PC-3 (cell line): ENCODE measurements at regions not wholly inside any gene's neighbourhood (a gene's known extent, or its start where the extent isn't known, plus 50 kb on each side); places are given as distances from the start of the nearest gene placed in this dataset.

Experiments
- ATAC-seq: fragments of 200-7000 bp; cut with Tn5 transposase; 2 replicates; pipeline ENCODE4 v1.9.1; 2020; ENCODE audit warnings: mild to moderate bottlenecking, moderate library complexity
- BruUV-seq: library from RNA; stranded (reverse); fragments of 400-500 nt; replicated peaks from 2 replicates; lab custom pipeline; 2021; lab: Mats Ljungman, UMichigan
- CTCF ChIA-PET: fragments of 300-600 bp; sonication (Branson Sonifier 250); formaldehyde crosslinking; loops from one replicate; lab custom pipeline; 2022; ENCODE audit warnings: antibody characterized with exemption; lab: Charles Lee
- POLR2A ChIA-PET: fragments of 300-600 bp; sonication (Branson Sonifier 250); formaldehyde crosslinking; loops from one replicate; lab custom pipeline; 2022; ENCODE audit warnings: antibody characterized with exemption; ENCODE audit not compliant: unreplicated experiment; lab: Charles Lee
- DNase-seq: peaks from one replicate; pipeline ENCODE4 v3.0.0-alpha.2; 2015
- H2AFZ ChIP-seq: fragments of 300-600 bp; sonication (generic); 2 replicates; pipeline ENCODE4 v1.6.0; 2016; ENCODE audit warnings: antibody characterized with exemption, low read length
- H3F3A ChIP-seq: fragments of 300-600 bp; sonication (generic); one replicate; pipeline ENCODE4 v1.6.0; 2017; ENCODE audit warnings: antibody characterized with exemption, low read length, control low read depth, mild to moderate bottlenecking; ENCODE audit not compliant: unreplicated experiment
- H3K27ac ChIP-seq: fragments of 300-600 bp; sonication (generic); 2 replicates; pipeline ENCODE4 v1.5.1; 2016; ENCODE audit warnings: mild to moderate bottlenecking, low read length
- H3K27me3 ChIP-seq: fragments of 300-600 bp; sonication (generic); 2 replicates; pipeline ENCODE4 v1.6.1; 2016; ENCODE audit warnings: low read length, mixed read lengths
- H3K36me3 ChIP-seq: fragments of 300-600 bp; sonication (generic); 2 replicates; pipeline ENCODE4 v1.6.1; 2016; ENCODE audit warnings: low read depth, mixed run types, low read length, mixed read lengths
- H3K4me1 ChIP-seq: fragments of 300-600 bp; sonication (generic); 2 replicates; pipeline ENCODE4 v1.5.1; 2016; ENCODE audit warnings: low read length; ENCODE audit not compliant: insufficient read depth
- H3K4me2 ChIP-seq: fragments of 300-600 bp; sonication (generic); 2 replicates; pipeline ENCODE4 v1.6.0; 2016; ENCODE audit warnings: low read length
- H3K4me3 ChIP-seq: fragments of 300-600 bp; sonication (generic); 2 replicates; pipeline ENCODE4 v1.5.1; 2016; ENCODE audit warnings: mild to moderate bottlenecking, low read length, mixed read lengths
- H3K79me2 ChIP-seq: fragments of 300-600 bp; sonication (generic); 2 replicates; pipeline ENCODE4 v1.6.1; 2017; ENCODE audit warnings: low read length, mixed read lengths
- H3K9ac ChIP-seq: fragments of 300-600 bp; sonication (generic); 2 replicates; pipeline ENCODE4 v1.6.0; 2016; ENCODE audit warnings: mild to moderate bottlenecking, low read length
- H3K9me2 ChIP-seq: fragments of 300-600 bp; sonication (generic); replicated peaks from 2 replicates; pipeline ENCODE4 v1.6.1; 2016; ENCODE audit warnings: mixed run types, low read length, mixed read lengths
- H3K9me3 ChIP-seq: fragments of 300-600 bp; sonication (generic); 2 replicates; pipeline ENCODE4 v1.6.1; 2016; ENCODE audit warnings: low read length, mixed read lengths
- H4K20me1 ChIP-seq: fragments of 300-600 bp; sonication (generic); 2 replicates; pipeline ENCODE4 v1.6.1; 2016; ENCODE audit warnings: low read length, mixed read lengths
- EZH2 ChIP-seq: fragments of 300-600 bp; sonication (generic); IDR thresholded peaks from one replicate; pipeline ENCODE4 v1.6.1; 2017; ENCODE audit warnings: antibody characterized with exemption, mild to moderate bottlenecking, low read length; ENCODE audit not compliant: unreplicated experiment
- EZH2phosphoT487 ChIP-seq: fragments of 300-600 bp; sonication (generic); IDR thresholded peaks from 2 replicates; pipeline ENCODE4 v1.6.1; 2018; ENCODE audit warnings: mild to moderate bottlenecking, antibody characterized with exemption, low read length, borderline replicate concordance
- intact Hi-C: fragments of 100-400 bp; cut with micrococcal nuclease; formaldehyde crosslinking; loops from 2 replicates; pipeline ENCODE4 v1.9.0; 2023
- TF ChIP-seq, protein P1 (sequence below): fragments of 300-600 bp; sonication (generic); conservative IDR thresholded peaks from 2 replicates; pipeline ENCODE4 v1.5.1; 2017; ENCODE audit warnings: antibody characterized with exemption, low read depth, mild to moderate bottlenecking, low read length

DNA sequence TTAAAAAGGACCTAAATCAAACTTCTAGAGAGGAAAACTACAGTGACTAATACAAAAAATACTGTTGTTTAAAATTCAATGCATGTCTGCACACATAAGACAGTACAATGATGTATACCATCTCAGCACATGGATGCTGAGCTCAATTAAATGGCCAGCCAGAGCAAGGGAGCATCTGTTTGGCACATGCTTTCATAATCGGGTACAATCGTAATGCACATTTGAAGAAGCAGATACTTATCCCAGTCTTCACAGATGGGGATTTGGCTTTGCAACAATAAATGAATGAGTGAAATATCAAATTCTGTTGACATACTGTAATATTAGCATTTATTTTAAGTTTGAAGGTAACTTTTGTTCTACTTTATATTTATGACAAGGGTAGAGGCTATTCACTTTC is 187.8 kb downstream of the CRPPA start:
- no peak overlapping the region for H3K4me3 ChIP-seq
- H3K27me3 ChIP-seq: no peaks in the 10 kb centered on the region
- no TSS peak for BruUV-seq
- peaks cover 18% of the 10 kb centered on the region; the same call in 1 of the 2 replicates for H3K9me3 ChIP-seq
- ChIA-PET CTCF (no interaction called here), POLR2A (no interaction called here)
- H3K9ac ChIP-seq: no peak overlapping the region
- TF ChIP-seq EZH2: no peak
- TF ChIP-seq, protein P1, sequence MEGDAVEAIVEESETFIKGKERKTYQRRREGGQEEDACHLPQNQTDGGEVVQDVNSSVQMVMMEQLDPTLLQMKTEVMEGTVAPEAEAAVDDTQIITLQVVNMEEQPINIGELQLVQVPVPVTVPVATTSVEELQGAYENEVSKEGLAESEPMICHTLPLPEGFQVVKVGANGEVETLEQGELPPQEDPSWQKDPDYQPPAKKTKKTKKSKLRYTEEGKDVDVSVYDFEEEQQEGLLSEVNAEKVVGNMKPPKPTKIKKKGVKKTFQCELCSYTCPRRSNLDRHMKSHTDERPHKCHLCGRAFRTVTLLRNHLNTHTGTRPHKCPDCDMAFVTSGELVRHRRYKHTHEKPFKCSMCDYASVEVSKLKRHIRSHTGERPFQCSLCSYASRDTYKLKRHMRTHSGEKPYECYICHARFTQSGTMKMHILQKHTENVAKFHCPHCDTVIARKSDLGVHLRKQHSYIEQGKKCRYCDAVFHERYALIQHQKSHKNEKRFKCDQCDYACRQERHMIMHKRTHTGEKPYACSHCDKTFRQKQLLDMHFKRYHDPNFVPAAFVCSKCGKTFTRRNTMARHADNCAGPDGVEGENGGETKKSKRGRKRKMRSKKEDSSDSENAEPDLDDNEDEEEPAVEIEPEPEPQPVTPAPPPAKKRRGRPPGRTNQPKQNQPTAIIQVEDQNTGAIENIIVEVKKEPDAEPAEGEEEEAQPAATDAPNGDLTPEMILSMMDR: no peak
- TF ChIP-seq EZH2phosphoT487: no peak
- H3F3A ChIP-seq: no peaks in the 10 kb centered on the region
- H2AFZ ChIP-seq: no peak overlapping the region
- no peaks in the 10 kb centered on the region for H3K79me2 ChIP-seq
- intact Hi-C loops: no loop called here
- no peak overlapping the region for H3K27ac ChIP-seq
- peaks cover 5% of the 10 kb centered on the region; the same call in 1 of the 2 replicates for H3K4me1 ChIP-seq
- no peaks in the 10 kb centered on the region for H4K20me1 ChIP-seq
- H3K36me3 ChIP-seq: no peaks in the 10 kb centered on the region
- ATAC-seq (no peak), DNase-seq (no peak)
- H3K4me2 ChIP-seq: no peak overlapping the region
- H3K9me2 ChIP-seq: no peaks in the 10 kb centered on the region

DNA sequence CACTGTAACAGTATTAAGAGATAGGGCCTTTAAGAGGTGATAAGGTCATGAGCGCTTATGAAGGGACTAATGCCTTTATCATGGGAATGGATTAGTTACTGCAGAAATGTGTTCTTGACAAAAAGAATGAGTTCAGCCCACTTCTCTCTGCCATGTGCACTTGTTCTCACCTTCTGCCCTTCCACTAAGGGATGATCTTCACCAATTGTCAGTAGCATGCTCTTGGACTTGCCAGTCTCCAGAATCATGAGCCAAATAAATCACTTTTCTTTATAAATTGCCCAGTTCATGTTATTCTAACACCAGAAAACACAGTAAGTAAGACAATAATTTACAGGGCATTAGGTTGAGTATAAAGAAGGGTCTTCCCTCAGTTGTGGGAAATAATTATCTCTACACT is 189.1 kb downstream of the CRPPA start:
- peaks cover 18% of the 10 kb centered on the region; the same call in 1 of the 2 replicates for H3K9me3 ChIP-seq
- H3K9ac ChIP-seq: no peak overlapping the region
- ATAC-seq (no peak), DNase-seq (no peak)
- peaks cover 5% of the 10 kb centered on the region; the same call in 1 of the 2 replicates for H3K4me1 ChIP-seq
- ChIA-PET POLR2A (no interaction called here), CTCF (no interaction called here)
- H4K20me1 ChIP-seq: no peaks in the 10 kb centered on the region
- no peaks in the 10 kb centered on the region for H3K79me2 ChIP-seq
- TF ChIP-seq EZH2 (no peak), EZH2phosphoT487 (no peak)
- TF ChIP-seq, protein P1: no peak
- H3F3A ChIP-seq: no peaks in the 10 kb centered on the region
- H2AFZ ChIP-seq: no peak overlapping the region
- no peak overlapping the region for H3K27ac ChIP-seq
- no peaks in the 10 kb centered on the region for H3K36me3 ChIP-seq
- no peak overlapping the region for H3K4me3 ChIP-seq
- no peak overlapping the region for H3K4me2 ChIP-seq
- H3K27me3 ChIP-seq: no peaks in the 10 kb centered on the region
- intact Hi-C loops: no loop called here
- BruUV-seq: no TSS peak
- H3K9me2 ChIP-seq: no peaks in the 10 kb centered on the region

DNA sequence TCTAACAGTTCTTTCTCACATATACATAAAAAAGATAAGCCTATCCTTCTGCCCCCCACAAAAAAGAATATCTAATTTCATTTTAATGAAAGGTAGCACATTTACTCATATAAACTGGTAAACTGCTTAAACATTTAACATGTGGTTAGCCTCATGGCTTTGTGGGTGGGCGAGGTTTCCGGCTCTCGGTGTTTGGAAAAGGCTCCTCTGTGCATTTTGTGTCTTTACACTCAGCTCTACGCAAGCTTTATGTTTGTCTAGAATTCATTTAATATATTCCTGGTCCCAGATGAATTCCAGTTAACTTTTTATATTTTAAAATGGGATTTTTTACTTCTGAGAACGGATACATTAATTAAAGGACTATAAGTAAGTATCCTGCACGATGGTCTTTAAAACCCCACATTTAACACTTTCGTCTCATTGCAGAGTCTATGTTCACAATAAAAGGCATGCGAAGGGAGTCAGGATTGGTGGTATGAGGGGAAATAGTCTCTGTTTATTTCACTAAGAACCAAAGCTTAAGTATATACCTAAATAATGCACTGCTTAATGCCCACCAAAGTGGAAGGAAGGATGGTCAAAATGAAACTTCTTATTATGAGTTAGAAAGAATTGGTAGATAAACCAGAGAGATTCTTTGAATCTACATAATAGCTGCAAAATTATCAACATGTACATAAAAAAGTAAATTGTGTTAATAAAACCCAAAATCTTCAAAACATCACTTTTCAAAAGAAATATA is 197.2 kb downstream of the CRPPA start:
- H3K9me2 ChIP-seq: no peaks in the 10 kb centered on the region
- DNase-seq: no peak
- H3K4me1 ChIP-seq: no peaks in the 10 kb centered on the region
- ChIA-PET CTCF (no interaction called here), POLR2A (no interaction called here)
- H3K9me3 ChIP-seq: no peaks in the 10 kb centered on the region
- H3K79me2 ChIP-seq: no peaks in the 10 kb centered on the region
- ATAC-seq: no peak
- H3K36me3 ChIP-seq: no peaks in the 10 kb centered on the region
- intact Hi-C loops: no loop called here
- H3K9ac ChIP-seq: no peak overlapping the region
- H3K4me3 ChIP-seq: no peak overlapping the region
- TF ChIP-seq, protein P1: no peak
- no peak for TF ChIP-seq EZH2
- no peak for TF ChIP-seq EZH2phosphoT487
- BruUV-seq: no TSS peak
- H4K20me1 ChIP-seq: no peaks in the 10 kb centered on the region
- H3K27me3 ChIP-seq: no peaks in the 10 kb centered on the region
- H3K4me2 ChIP-seq: no peak overlapping the region
- H2AFZ ChIP-seq: no peak overlapping the region
- no peaks in the 10 kb centered on the region for H3F3A ChIP-seq
- H3K27ac ChIP-seq: no peak overlapping the region
